Esophagus squamous epithelium (tissue), 4 donors: ENCODE measurements at regions not wholly inside any gene's neighbourhood (a gene's known extent, or its start where the extent isn't known, plus 50 kb on each side); places are given as distances from the start of the nearest gene placed in this dataset.

Experiments used
- POLR2A ChIP-seq, 4 donors: fragments of 450-650 bp; IDR thresholded peaks; one replicate each; pipeline ENCODE4 v1.6.1; 2017; ENCODE audit warnings: antibody characterized with exemption in 4 of 4, mild to moderate bottlenecking in 4 of 4, moderate library complexity in 3 of 4
- TF ChIP-seq, protein P1 (sequence below), 6 experiments: fragments of 450-650 bp in 4 of 6; fragments of 200-600 bp in 2 of 6; sonication (generic) in 2 of 6; IDR thresholded peaks; one replicate each; pipeline ENCODE4 v1.5.1; 2016 to 2019; ENCODE audit warnings: antibody characterized with exemption in 6 of 6, mild to moderate bottlenecking in 4 of 6, moderate library complexity in 4 of 6

DNA sequence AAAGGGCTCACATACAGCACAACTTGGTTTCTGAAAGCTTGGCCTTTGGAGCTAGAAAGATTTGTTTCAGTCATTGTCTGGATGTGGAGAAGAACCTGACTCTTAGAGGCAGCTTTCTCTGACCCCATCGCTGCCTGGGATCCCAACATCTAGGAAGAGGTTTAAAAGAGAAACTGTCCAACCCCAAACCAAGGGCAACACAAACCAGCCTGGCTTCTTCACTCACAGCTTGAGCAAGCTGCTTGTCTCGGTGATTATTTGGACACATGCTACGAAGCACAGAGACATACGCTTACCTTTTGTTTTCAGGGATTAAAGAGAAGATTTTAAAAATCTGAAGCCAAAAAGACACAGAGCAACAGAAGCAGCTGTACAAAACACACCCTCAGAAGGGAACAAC lies 109.8 kb downstream of the ETS2 start:
- no peak for TF ChIP-seq POLR2A (IDR thresholded peaks at IDR 0.05)
- TF ChIP-seq, protein P1, sequence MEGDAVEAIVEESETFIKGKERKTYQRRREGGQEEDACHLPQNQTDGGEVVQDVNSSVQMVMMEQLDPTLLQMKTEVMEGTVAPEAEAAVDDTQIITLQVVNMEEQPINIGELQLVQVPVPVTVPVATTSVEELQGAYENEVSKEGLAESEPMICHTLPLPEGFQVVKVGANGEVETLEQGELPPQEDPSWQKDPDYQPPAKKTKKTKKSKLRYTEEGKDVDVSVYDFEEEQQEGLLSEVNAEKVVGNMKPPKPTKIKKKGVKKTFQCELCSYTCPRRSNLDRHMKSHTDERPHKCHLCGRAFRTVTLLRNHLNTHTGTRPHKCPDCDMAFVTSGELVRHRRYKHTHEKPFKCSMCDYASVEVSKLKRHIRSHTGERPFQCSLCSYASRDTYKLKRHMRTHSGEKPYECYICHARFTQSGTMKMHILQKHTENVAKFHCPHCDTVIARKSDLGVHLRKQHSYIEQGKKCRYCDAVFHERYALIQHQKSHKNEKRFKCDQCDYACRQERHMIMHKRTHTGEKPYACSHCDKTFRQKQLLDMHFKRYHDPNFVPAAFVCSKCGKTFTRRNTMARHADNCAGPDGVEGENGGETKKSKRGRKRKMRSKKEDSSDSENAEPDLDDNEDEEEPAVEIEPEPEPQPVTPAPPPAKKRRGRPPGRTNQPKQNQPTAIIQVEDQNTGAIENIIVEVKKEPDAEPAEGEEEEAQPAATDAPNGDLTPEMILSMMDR (IDR thresholded peaks at IDR 0.05), result no peak
